ENCODE measurements at regions not wholly inside any gene's neighbourhood (a gene's known extent, or its start where the extent isn't known, plus 50 kb on each side); places are given as distances from the start of the nearest gene placed in this dataset.

DNA sequence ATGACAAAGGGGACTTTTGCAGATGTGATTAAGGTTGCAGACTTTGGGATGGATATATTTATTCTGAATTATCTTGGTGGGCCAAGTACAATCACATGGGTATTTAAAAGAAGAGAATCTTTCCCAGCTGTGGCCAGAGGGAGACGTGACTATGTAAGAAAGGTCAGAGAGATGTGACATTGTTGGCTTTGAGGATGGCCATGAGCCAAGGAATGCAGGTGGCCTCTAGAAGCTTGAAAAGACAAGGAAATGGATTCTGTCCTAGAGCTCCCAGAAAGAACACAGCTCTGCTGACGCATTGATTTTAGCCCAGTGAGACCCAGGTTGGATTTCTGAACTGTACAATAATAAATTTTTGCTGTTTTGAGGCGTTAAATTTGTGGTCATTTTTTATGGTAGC is 616.0 kb upstream of the TBL1XR1 start:
- no peak overlapping the region for H2BK12ac ChIP-seq (ENCODE audit: low read depth, low read length)
- H2BK120ac ChIP-seq (replicated peaks; ENCODE audit: low read depth, low read length): no peak overlapping the region
- H3K27ac ChIP-seq (ENCODE audit: low read depth, low read length): no peak overlapping the region
- H3K4ac ChIP-seq (replicated peaks; ENCODE audit: insufficient read length, low read depth, low read length): no peak overlapping the region
- no peaks in the 10 kb centered on the region for H3K79me1 ChIP-seq (ENCODE audit: low read depth, low read length)
- H4K20me1 ChIP-seq (replicated peaks in 1 of 2; ENCODE audit: control insufficient read depth in 1 of 2, insufficient read depth in 2 of 2, low read length in 2 of 2): no peaks in the 10 kb centered on the region
- no peak overlapping the region for H3K56ac ChIP-seq (replicated peaks; ENCODE audit: insufficient read length, low read depth, low read length)
- H3K23ac ChIP-seq (ENCODE audit: insufficient read length): no peak overlapping the region
- no peak overlapping the region for H2BK20ac ChIP-seq (ENCODE audit: low read length)
- FAIRE-seq: no peak
- no peak for TF ChIP-seq ASH2L (IDR thresholded peaks at IDR 0.05; ENCODE audit: low read length)
- TF ChIP-seq YY1 (IDR thresholded peaks at IDR 0.05; ENCODE audit: low read depth, low read length): no peak
- no peak for TF ChIP-seq SP1 (IDR thresholded peaks at IDR 0.05; ENCODE audit: low read depth, low read length)
- TF ChIP-seq KDM4A (IDR thresholded peaks at IDR 0.05; ENCODE audit: low read depth, low read length, severe bottlenecking): no peak
- no peak for TF ChIP-seq NRF1 (IDR thresholded peaks at IDR 0.05; ENCODE audit: low read depth, low read length)
- TF ChIP-seq SIRT6 (IDR thresholded peaks at IDR 0.05; ENCODE audit: low read length): no peak
- TF ChIP-seq CBX8 (IDR thresholded peaks at IDR 0.05; ENCODE audit: borderline replicate concordance, low read depth, low read length): no peak
- TF ChIP-seq, protein P1, sequence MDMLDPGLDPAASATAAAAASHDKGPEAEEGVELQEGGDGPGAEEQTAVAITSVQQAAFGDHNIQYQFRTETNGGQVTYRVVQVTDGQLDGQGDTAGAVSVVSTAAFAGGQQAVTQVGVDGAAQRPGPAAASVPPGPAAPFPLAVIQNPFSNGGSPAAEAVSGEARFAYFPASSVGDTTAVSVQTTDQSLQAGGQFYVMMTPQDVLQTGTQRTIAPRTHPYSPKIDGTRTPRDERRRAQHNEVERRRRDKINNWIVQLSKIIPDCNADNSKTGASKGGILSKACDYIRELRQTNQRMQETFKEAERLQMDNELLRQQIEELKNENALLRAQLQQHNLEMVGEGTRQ (IDR thresholded peaks at IDR 0.05; ENCODE audit: low read length): no peak
- TF ChIP-seq CHD2 (IDR thresholded peaks at IDR 0.05; ENCODE audit: low read length): no peak
- TF ChIP-seq JUN (IDR thresholded peaks at IDR 0.05; ENCODE audit: low read depth, low read length): no peak
- no peak for TF ChIP-seq HDAC6 (IDR thresholded peaks at IDR 0.05; ENCODE audit: low read depth, low read length)
- TF ChIP-seq POU5F1 (IDR thresholded peaks at IDR 0.05; ENCODE audit: low read depth, low read length): no peak
- no peak for TF ChIP-seq TAF7 (optimal IDR thresholded peaks at IDR 0.05; ENCODE audit: borderline replicate concordance, low read depth, low read length)
- TF ChIP-seq NANOG (IDR thresholded peaks at IDR 0.05; ENCODE audit: insufficient read depth, low read depth, low read length, poor library complexity, severe bottlenecking): no peak
- H3K4me2 ChIP-seq (ENCODE audit: insufficient read depth in 1 of 2, low read depth in 2 of 2, low read length in 2 of 2): no peak overlapping the region
- no peaks in the 10 kb centered on the region for H3K4me1 ChIP-seq (replicated peaks in 1 of 4; ENCODE audit: control insufficient read depth in 3 of 4, insufficient read depth in 4 of 4, low read length in 3 of 4)
- H3K14ac ChIP-seq (ENCODE audit: insufficient read length): no peak overlapping the region
- H4K8ac ChIP-seq (ENCODE audit: extremely low read depth, insufficient read depth, low read length): no peak overlapping the region
- DNase-seq (ENCODE audit: low read depth in 1 of 2, low spot score in 2 of 2): no peak
- H3K23me2 ChIP-seq (ENCODE audit: low read depth, low read length): no peaks in the 10 kb centered on the region
- H4K91ac ChIP-seq (replicated peaks; ENCODE audit: insufficient read length, low read length): no peak overlapping the region
- peaks cover 0 to 6% of the 10 kb centered on the region in 2 experiments; a peak in 1 of 4 replicates for H3K9me3 ChIP-seq (ENCODE audit: insufficient read depth in 2 of 2, low read depth in 1 of 2, low read length in 1 of 2)
- no peak overlapping the region for H2AFZ ChIP-seq (ENCODE audit: low read length)
- H2BK15ac ChIP-seq (ENCODE audit: low read length): no peak overlapping the region
- H2AK5ac ChIP-seq (ENCODE audit: low read depth, low read length): no peak overlapping the region
- no peak overlapping the region for H2BK5ac ChIP-seq (ENCODE audit: low read depth, low read length)
- WGBS, 2 experiments (ENCODE audit: extremely low coverage in 1 of 2, insufficient coverage in 1 of 2, insufficient read length in 1 of 2, insufficient replicate concordance in 2 of 2, low coverage in 1 of 2, low lambda C conversion rate in 2 of 2, missing lambda C conversion rate in 1 of 2): 97% methylated on average over 3 of the region's 3 CpGs; no CpG with 5 or more reads in 1 of the 2 experiments
- H3K79me2 ChIP-seq (ENCODE audit: control insufficient read depth in 1 of 2, insufficient read depth in 2 of 2, low read length in 2 of 2): no peaks in the 10 kb centered on the region
- no peak overlapping the region for H3K18ac ChIP-seq (ENCODE audit: extremely low read depth, low read length)
- no peak overlapping the region for H3K9ac ChIP-seq (replicated peaks in 1 of 4; ENCODE audit: extremely low read depth in 1 of 4, low read depth in 3 of 4, low read length in 3 of 4)
- no peaks in the 10 kb centered on the region for H3K36me3 ChIP-seq (ENCODE audit: control insufficient read depth in 2 of 4, insufficient read depth in 4 of 4, low read length in 3 of 4)
- POLR2A ChIA-PET (ENCODE audit: partially characterized antibody): no interaction called here
- H4K5ac ChIP-seq (ENCODE audit: insufficient read length, low read depth, low read length): no peak overlapping the region
- CTCF ChIA-PET (ENCODE audit: partially characterized antibody): interaction anchor here (0.9 to 1.3 kb wide), 2 partner anchors 10 to 11 kb away, joined by 3 read pairs; no protein-coding TSS in a partner anchor
- H3K4me3 ChIP-seq (ENCODE audit: extremely low read depth in 1 of 4, insufficient read depth in 2 of 4, low read depth in 3 of 4, low read length in 4 of 4): no peak overlapping the region
- no peaks in the 10 kb centered on the region for H3K27me3 ChIP-seq (replicated peaks in 1 of 4; ENCODE audit: control insufficient read depth in 3 of 4, extremely low read depth in 1 of 4, insufficient read depth in 3 of 4, low read length in 3 of 4)
